ENCODE measurements at regions not wholly inside any gene's neighbourhood (a gene's known extent, or its start where the extent isn't known, plus 50 kb on each side); places are given as distances from the start of the nearest gene placed in this dataset.
A peak's percentile ranks its signal among the peaks of the same experiment; 100 is the strongest.

GRCh38 chr2:60629801-60630385 is 76.4 kb upstream of the BCL11A start:
- no peak overlapping the region for H3K4me3 ChIP-seq
- TF ChIP-seq POLR2A (IDR thresholded peaks at IDR 0.05) (no peak), POLR2AphosphoS5 (IDR thresholded peaks at IDR 0.05) (no peak), CTCF (IDR thresholded peaks at IDR 0.05) (no peak), EP300 (IDR thresholded peaks at IDR 0.05; ENCODE audit: low read depth) (no peak)
- no peak for DNase-seq
- H3K4me1 ChIP-seq, result no peaks in the 10 kb centered on the region
- no peaks in the 10 kb centered on the region for H3K27me3 ChIP-seq
- no peaks in the 10 kb centered on the region for H3K36me3 ChIP-seq
- WGBS, 2 donors (ENCODE audit: low coverage in 1 of 2), result 86 to 96% methylated on average over 4 of the region's 4 CpGs
- intact Hi-C loops (cut with DNase I; ENCODE audit: low total_unique reads), result no loop called here
- in situ Hi-C loops (cut with MboI; ENCODE audit: low pct_ligation_motif_present in 1 of 4, low pct_unique_long_range_greater_than_20kb in 1 of 4, low sequenced_read_pairs in 3 of 4), result no loop called here
- no peak overlapping the region for H3K27ac ChIP-seq
- no peaks in the 10 kb centered on the region for H3K9me3 ChIP-seq

GRCh38 chr2:60633615-60634014 is 80.2 kb upstream of the BCL11A start:
- Histone ChIP-seq H3K27me3 (no peaks in the 10 kb centered on the region), H3K4me3 (no peak overlapping the region), H3K9me3 (no peaks in the 10 kb centered on the region), H3K4me1 (no peaks in the 10 kb centered on the region), H3K27ac (no peak overlapping the region), H3K36me3 (no peaks in the 10 kb centered on the region)
- intact Hi-C loops (cut with DNase I; ENCODE audit: low total_unique reads) (no loop called here), in situ Hi-C loops (cut with MboI; ENCODE audit: low pct_ligation_motif_present in 1 of 4, low pct_unique_long_range_greater_than_20kb in 1 of 4, low sequenced_read_pairs in 3 of 4) (no loop called here)
- TF ChIP-seq CTCF (IDR thresholded peaks at IDR 0.05) (no peak), POLR2A (IDR thresholded peaks at IDR 0.05) (no peak), EP300 (IDR thresholded peaks at IDR 0.05; ENCODE audit: low read depth) (no peak), POLR2AphosphoS5 (IDR thresholded peaks at IDR 0.05) (no peak)
- WGBS, 2 donors (ENCODE audit: low coverage in 1 of 2), result 69 to 71% methylated on average over 1 to 5 of the region's 5 CpGs
- no peak for DNase-seq

GRCh38 chr2:60634438-60634837 is 81.0 kb upstream of the BCL11A start:
- Histone ChIP-seq H3K9me3 (no peaks in the 10 kb centered on the region), H3K4me1 (no peaks in the 10 kb centered on the region), H3K27me3 (no peaks in the 10 kb centered on the region), H3K27ac (no peak overlapping the region), H3K4me3 (no peak overlapping the region), H3K36me3 (no peaks in the 10 kb centered on the region)
- no peak for DNase-seq
- intact Hi-C loops (cut with DNase I; ENCODE audit: low total_unique reads), result no loop called here
- WGBS, 2 donors (ENCODE audit: low coverage in 1 of 2), result 80% methylated on average over 1 of the region's 1 CpG; no CpG with 5 or more reads in 1 of the 2 donors
- in situ Hi-C loops (cut with MboI; ENCODE audit: low pct_ligation_motif_present in 1 of 4, low pct_unique_long_range_greater_than_20kb in 1 of 4, low sequenced_read_pairs in 3 of 4), result no loop called here
- TF ChIP-seq POLR2A (IDR thresholded peaks at IDR 0.05) (no peak), EP300 (IDR thresholded peaks at IDR 0.05; ENCODE audit: low read depth) (no peak)

- no peak overlapping the region for H3K4me3 ChIP-seq
- DNase-seq, result peak; percentile 13
- no peaks in the 10 kb centered on the region for H3K36me3 ChIP-seq
- TF ChIP-seq CTCF (IDR thresholded peaks at IDR 0.05), result peak; percentile 42 to 74 (median 63)
- no peak for TF ChIP-seq EP300 (IDR thresholded peaks at IDR 0.05; ENCODE audit: low read depth)
- TF ChIP-seq POLR2A (IDR thresholded peaks at IDR 0.05), result no peak
- TF ChIP-seq POLR2AphosphoS5 (IDR thresholded peaks at IDR 0.05), result no peak
- H3K27ac ChIP-seq, result no peak overlapping the region
- no peaks in the 10 kb centered on the region for H3K27me3 ChIP-seq
- WGBS, 2 donors (ENCODE audit: low coverage in 1 of 2), result 31 to 33% methylated on average over 5 to 6 of the region's 6 CpGs
- H3K4me1 ChIP-seq, result no peaks in the 10 kb centered on the region
- no peaks in the 10 kb centered on the region for H3K9me3 ChIP-seq
- intact Hi-C loops (cut with DNase I; ENCODE audit: low total_unique reads) (loop anchor here (10.0 kb wide), 1 partner anchor 1847 kb away; no protein-coding TSS in a partner anchor), in situ Hi-C loops (cut with MboI; ENCODE audit: low pct_ligation_motif_present in 1 of 4, low pct_unique_long_range_greater_than_20kb in 1 of 4, low sequenced_read_pairs in 3 of 4) (no loop called here)
Observed at GRCh38 chr2:60641811-60642788, 88.6 kb upstream of the BCL11A start.

Measured in transverse colon (tissue), 4 donors.